WERI-Rb-1 (cell line): ENCODE measurements at regions not wholly inside any gene's neighbourhood (a gene's known extent, or its start where the extent isn't known, plus 50 kb on each side); places are given as distances from the start of the nearest gene placed in this dataset.

ENCODE experiments used
- DNase-seq: peaks from one replicate; pipeline ENCODE4 v3.0.0-alpha.2; 2020
- H3K27ac ChIP-seq: fragments of 250-450 bp; sonication (Bioruptor Pico); 2 replicates; pipeline ENCODE4 v1.5.1; 2020; ENCODE audit warnings: mild to moderate bottlenecking, moderate library complexity
- H3K27me3 ChIP-seq: fragments of 250-450 bp; sonication (Bioruptor Pico); 2 replicates; pipeline ENCODE4 v1.5.1; 2021; ENCODE audit warnings: mild to moderate bottlenecking, low read depth, moderate library complexity; ENCODE audit not compliant: insufficient read depth, severe bottlenecking
- H3K36me3 ChIP-seq: fragments of 250-450 bp; sonication (Bioruptor Pico); 2 replicates; pipeline ENCODE4 v1.5.1; 2020; ENCODE audit warnings: mild to moderate bottlenecking, moderate library complexity
- H3K4me3 ChIP-seq: 2 replicates; pipeline ENCODE4 v1.5.1; 2011; ENCODE audit warnings: low read depth, mild to moderate bottlenecking, control low read depth, low read length
- H3K9me3 ChIP-seq: fragments of 250-450 bp; sonication (Bioruptor Pico); 2 replicates; pipeline ENCODE4 v1.5.1; 2021; ENCODE audit warnings: mild to moderate bottlenecking, moderate library complexity; ENCODE audit not compliant: severe bottlenecking
- TF ChIP-seq, protein P1 (sequence below): IDR thresholded peaks from 2 replicates; pipeline ENCODE4 v1.5.1; 2011; ENCODE audit warnings: low read depth, mild to moderate bottlenecking, control low read depth, inconsistent platforms, low read length

DNA sequence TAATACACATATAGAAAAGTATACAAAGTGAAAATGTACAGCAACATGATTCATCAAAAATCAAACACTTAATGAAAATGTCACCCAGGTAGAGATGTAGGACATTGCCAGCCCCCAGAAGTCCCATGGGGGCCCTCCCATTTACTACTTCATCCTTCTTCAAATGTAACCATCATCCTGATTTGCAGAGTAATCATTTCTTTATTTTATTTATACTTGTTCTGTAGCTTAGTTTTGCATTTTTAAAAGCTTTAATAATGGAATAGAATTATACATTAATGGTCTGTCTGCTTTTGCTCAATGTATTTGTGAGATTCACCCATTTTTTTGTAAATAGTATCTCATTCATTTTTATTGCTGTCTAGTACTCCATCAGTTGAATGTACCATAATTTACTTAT is 96.8 kb upstream of the CD55 start:
- peaks cover 93% of the 10 kb centered on the region for H3K27me3 ChIP-seq
- H3K36me3 ChIP-seq, result no peaks in the 10 kb centered on the region
- no peak overlapping the region for H3K4me3 ChIP-seq
- H3K9me3 ChIP-seq, result no peaks in the 10 kb centered on the region
- H3K27ac ChIP-seq, result no peak overlapping the region
- no peak for DNase-seq
- TF ChIP-seq, protein P1, sequence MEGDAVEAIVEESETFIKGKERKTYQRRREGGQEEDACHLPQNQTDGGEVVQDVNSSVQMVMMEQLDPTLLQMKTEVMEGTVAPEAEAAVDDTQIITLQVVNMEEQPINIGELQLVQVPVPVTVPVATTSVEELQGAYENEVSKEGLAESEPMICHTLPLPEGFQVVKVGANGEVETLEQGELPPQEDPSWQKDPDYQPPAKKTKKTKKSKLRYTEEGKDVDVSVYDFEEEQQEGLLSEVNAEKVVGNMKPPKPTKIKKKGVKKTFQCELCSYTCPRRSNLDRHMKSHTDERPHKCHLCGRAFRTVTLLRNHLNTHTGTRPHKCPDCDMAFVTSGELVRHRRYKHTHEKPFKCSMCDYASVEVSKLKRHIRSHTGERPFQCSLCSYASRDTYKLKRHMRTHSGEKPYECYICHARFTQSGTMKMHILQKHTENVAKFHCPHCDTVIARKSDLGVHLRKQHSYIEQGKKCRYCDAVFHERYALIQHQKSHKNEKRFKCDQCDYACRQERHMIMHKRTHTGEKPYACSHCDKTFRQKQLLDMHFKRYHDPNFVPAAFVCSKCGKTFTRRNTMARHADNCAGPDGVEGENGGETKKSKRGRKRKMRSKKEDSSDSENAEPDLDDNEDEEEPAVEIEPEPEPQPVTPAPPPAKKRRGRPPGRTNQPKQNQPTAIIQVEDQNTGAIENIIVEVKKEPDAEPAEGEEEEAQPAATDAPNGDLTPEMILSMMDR, result no peak

DNA sequence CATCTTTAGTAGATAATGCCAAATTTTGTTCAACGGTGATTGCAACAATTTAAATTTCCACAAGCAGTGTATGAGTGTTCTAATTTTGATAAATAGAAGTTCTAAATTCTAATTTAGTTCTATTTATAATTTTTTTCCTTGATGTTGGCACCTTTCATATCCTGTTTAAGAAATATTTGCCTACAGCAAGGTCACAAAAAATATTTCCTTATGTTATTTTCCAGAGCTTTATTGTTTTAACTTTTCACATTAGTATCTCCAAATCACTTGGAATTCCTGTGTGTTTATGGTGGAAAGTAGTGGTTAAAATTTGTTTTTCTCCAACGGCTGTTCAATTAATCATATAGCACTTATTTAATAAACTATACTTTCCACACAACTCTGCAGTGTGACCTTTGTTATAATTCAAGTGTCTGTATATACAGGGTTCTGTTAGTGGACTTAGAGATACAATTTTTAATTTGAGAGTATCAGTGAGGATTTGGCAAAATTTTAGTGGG is 94.3 kb upstream of the CD55 start:
- TF ChIP-seq, protein P1, result no peak
- Histone ChIP-seq H3K27ac (no peak overlapping the region), H3K27me3 (peaks cover 93% of the 10 kb centered on the region), H3K4me3 (no peak overlapping the region), H3K36me3 (no peaks in the 10 kb centered on the region), H3K9me3 (peaks cover 2% of the 10 kb centered on the region)
- no peak for DNase-seq

DNA sequence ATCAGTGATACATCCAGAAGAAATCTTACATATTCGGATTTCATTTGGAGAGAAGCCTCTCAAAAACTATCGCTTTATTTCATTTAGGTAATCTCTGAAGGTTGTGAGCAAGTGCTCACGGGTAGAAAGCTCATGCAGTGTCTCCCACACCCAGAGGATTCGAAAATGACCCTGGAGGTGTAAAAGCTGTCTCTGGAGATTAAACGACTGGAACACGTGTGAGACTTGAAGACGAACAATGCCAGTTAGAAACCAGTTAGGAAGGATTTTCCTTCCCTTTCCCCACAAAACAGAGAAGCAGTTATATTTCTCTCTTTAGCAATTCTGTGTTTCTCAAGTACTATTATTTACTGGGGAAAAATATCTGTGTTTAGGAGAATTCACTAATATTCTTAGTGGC is 92.5 kb upstream of the CD55 start:
- H3K27ac ChIP-seq, result no peak overlapping the region
- no peaks in the 10 kb centered on the region for H3K36me3 ChIP-seq
- TF ChIP-seq, protein P1, result no peak
- peaks cover 92% of the 10 kb centered on the region for H3K27me3 ChIP-seq
- no peak for DNase-seq
- H3K9me3 ChIP-seq, result peaks cover 12% of the 10 kb centered on the region
- H3K4me3 ChIP-seq, result no peak overlapping the region

DNA sequence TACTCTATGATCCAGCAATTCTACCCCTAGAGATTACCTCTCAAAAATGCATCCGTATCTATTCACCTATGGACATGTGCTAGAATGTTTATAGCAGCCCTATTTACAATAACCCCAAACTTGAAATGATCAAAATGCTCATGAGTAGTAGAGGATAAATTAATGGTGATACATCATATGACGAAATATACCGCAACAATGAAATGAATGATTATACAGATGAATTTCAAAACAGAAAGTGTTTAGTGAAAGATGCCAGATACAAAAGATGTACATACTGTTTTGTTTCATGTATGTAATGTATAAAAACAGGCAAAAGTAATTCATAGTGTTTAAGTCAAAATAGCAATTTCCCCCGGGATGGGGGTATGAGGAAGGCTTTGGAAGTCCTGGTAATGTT is 91.0 kb upstream of the CD55 start:
- DNase-seq, result no peak
- H3K27ac ChIP-seq, result no peak overlapping the region
- no peak overlapping the region for H3K4me3 ChIP-seq
- H3K27me3 ChIP-seq, result peaks cover 92% of the 10 kb centered on the region
- no peaks in the 10 kb centered on the region for H3K36me3 ChIP-seq
- TF ChIP-seq, protein P1, result no peak
- H3K9me3 ChIP-seq, result peaks cover 12% of the 10 kb centered on the region

DNA sequence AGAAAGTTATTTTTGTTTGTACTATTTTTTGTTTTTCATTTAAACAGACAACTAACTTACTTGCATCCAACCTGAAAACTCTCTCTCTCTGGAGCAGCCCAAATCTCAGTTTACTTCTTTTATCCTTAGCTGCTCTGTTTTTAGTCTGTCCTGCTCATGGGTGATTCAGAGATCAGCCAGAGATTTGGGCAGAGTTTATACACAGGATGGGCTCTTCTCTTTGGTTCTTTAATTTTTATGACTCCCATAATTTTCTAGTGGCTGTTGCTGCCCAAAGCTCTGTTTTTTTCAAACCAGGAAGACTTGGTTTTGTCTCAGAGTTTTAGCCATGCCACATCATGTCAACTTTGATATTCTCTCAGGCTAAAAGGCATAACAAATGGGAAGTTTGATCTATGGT is 86.8 kb upstream of the CD55 start:
- no peak for DNase-seq
- Histone ChIP-seq H3K4me3 (no peak overlapping the region), H3K27ac (no peak overlapping the region), H3K27me3 (peaks cover 91% of the 10 kb centered on the region), H3K36me3 (no peaks in the 10 kb centered on the region), H3K9me3 (peaks cover 12% of the 10 kb centered on the region)
- TF ChIP-seq, protein P1, result no peak

DNA sequence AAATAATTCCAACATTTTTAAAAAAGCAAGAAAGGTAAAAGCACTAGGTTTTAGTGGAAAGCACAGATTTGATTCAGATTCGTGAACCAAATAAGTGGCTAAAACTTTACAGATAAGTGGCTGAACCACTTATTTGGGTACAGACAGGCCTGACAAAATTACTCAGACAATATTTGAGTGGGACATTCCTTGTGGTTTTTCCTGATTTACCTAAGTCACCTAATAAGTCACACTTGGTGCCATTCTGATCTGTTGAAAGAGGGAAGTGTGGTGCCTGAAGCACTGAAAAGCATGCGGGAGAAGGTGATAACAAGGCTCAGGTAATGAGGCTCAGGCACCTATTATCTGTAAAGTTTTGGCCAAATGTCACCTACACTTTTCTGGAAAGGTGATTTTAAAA is 81.6 kb upstream of the CD55 start:
- no peak for DNase-seq
- H3K4me3 ChIP-seq, result no peak overlapping the region
- peaks cover 94% of the 10 kb centered on the region for H3K27me3 ChIP-seq
- H3K27ac ChIP-seq, result no peak overlapping the region
- TF ChIP-seq, protein P1, result no peak
- no peaks in the 10 kb centered on the region for H3K9me3 ChIP-seq
- no peaks in the 10 kb centered on the region for H3K36me3 ChIP-seq
